GM20000 (cell line): ENCODE measurements at regions not wholly inside any gene's neighbourhood (a gene's known extent, or its start where the extent isn't known, plus 50 kb on each side); places are given as distances from the start of the nearest gene placed in this dataset.

Experiments used
- DNase-seq: peaks from one replicate; pipeline ENCODE4 v3.0.0; 2012; ENCODE audit warnings: low spot score
- CTCF ChIP-seq: IDR thresholded peaks from 2 replicates; pipeline ENCODE4 v1.5.1; 2012; ENCODE audit warnings: mild to moderate bottlenecking, control low read depth; ENCODE audit errors: extremely low read depth, missing control alignments

DNA sequence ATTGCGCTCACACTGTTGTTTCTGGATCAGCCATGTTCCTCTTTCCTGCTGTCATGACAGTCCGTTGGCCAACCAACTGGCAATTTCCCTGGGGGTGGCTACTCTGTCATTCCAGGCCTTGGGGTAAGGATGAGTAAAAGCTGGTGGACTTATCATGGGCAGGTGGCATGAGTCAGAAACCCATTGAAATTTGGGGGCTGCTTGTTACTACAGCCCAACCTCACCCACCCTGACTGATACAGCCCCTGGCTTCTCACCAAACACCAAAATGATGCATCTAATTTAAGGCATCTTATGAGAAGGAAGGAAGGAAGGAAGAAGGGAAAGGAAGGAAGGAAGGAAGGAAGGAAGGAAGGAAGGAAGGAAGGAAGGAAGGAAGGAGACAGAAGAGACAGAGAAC lies 53.9 kb upstream of the CRHR1 start:
- TF ChIP-seq CTCF: no peak

DNA sequence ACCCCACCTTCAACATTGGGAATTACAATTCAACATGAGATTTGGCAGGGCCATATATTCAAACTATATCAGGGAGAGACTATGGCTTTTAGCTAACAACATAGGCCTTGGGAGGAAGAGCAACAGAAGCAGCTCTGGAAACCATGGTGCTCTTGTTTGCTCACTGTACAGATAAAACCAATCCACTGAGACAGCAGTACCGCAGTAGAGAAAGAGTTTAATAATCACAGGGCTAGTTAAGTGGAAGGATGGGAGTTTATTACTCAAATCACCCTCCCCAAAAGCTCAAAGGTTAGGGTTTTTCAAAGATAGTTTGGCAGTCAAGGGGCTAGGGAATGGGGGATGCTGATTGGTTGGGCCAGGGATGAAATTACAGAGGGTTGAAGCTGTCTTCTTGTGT lies 52.7 kb upstream of the CRHR1 start:
- TF ChIP-seq CTCF: no peak
- no peak for DNase-seq

More for the DNA sequence above, 53.9 kb upstream of the CRHR1 start:
- no peak for DNase-seq

DNA sequence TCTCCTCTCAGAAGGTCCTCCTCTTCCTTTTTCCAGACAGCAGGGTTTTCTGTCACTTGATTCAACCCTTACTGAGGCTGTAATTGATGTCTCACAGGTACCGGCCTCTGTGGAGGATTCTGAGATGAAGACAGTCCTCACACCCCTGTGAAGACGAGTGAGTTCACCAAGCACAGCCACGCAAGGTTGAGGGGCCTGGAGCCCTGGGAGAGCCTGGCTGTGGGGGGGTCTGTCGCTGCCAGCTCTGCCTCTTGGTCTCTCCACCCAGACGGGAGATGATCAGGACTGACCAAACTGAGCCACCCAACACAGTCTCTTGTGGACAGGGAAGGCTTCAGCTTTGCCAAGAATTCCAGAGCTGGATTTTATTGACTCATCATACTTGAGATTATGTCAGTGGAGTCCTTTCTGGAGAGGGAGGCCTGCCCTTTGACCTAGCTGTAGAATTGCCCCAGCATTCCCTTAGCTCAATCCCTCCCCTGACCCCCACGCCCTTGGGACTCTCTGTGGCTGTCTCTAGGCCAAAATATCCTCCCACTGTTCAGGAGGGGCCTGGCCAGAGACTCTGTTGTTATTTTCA lies 51.1 kb upstream of the CRHR1 start:
- no peak for DNase-seq
- no peak for TF ChIP-seq CTCF

DNA sequence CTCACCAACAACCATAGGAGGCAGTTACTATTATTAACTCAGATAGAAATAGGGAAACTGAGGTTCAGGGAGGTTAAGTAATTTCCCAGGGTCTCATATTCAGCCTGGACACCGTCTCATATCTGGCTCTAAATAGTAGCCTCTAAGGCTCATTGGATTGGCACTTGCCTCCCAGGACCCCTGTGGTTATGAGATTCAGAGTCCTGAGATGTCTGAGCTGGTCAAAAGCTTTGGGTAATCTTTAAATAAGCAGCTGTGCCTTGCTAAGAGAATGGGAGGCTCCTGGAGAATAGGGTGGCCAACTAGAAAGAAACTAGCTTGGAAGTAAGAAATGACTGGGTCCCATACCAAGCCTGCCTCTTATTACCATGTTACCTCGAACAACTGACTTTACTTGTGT lies 50.3 kb upstream of the CRHR1 start:
- DNase-seq: no peak
- no peak for TF ChIP-seq CTCF
